Stomach (tissue), 4 donors: ENCODE measurements at regions not wholly inside any gene's neighbourhood (a gene's known extent, or its start where the extent isn't known, plus 50 kb on each side); places are given as distances from the start of the nearest gene placed in this dataset.

ENCODE experiments used
- EP300 ChIP-seq: sonication (generic); formaldehyde crosslinking; IDR thresholded peaks from one replicate; pipeline ENCODE4 v1.6.1; 2017; ENCODE audit warnings: antibody characterized with exemption
- POLR2A ChIP-seq, 4 donors: fragments of 450-650 bp; IDR thresholded peaks; one replicate each; pipeline ENCODE4 v1.6.1; 2016; ENCODE audit warnings: antibody characterized with exemption in 4 of 4, control low read depth in 2 of 4, mild to moderate bottlenecking in 1 of 4, moderate library complexity in 1 of 4
- POLR2AphosphoS5 ChIP-seq, 3 donors: sonication (generic); formaldehyde crosslinking; IDR thresholded peaks; one replicate each; pipeline ENCODE4 v1.6.1; 2016; ENCODE audit warnings: antibody characterized with exemption in 3 of 3
- TF ChIP-seq, protein P1 (sequence below), 7 experiments: fragments of 450-650 bp in 4 of 7; fragments of 200-600 bp in 3 of 7; sonication (generic) in 3 of 7; IDR thresholded peaks; one replicate each; pipeline ENCODE4 v1.5.1; 2016 to 2019; ENCODE audit warnings: antibody characterized with exemption in 7 of 7, control low read depth in 2 of 7, mild to moderate bottlenecking in 1 of 7

DNA sequence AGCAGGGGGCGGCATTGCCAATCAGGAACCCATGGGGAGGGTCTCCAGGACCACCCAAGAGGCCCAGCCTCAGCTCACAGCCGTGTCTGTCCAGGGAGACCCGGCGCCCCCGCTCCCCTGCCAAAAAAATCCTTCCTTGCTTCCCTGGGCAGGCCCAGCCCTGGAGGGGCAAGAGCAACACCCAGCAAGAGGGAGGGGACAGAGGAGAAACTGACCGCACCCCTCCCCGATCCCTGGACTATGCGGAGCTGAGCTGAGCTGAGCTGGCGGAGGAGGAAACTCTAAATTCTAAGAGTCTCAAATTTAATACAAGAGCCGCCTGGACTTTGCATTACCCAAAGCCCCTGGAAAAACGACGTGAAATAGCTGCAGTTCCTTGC is 52.0 kb upstream of the SHISAL1 start:
- TF ChIP-seq, protein P1, sequence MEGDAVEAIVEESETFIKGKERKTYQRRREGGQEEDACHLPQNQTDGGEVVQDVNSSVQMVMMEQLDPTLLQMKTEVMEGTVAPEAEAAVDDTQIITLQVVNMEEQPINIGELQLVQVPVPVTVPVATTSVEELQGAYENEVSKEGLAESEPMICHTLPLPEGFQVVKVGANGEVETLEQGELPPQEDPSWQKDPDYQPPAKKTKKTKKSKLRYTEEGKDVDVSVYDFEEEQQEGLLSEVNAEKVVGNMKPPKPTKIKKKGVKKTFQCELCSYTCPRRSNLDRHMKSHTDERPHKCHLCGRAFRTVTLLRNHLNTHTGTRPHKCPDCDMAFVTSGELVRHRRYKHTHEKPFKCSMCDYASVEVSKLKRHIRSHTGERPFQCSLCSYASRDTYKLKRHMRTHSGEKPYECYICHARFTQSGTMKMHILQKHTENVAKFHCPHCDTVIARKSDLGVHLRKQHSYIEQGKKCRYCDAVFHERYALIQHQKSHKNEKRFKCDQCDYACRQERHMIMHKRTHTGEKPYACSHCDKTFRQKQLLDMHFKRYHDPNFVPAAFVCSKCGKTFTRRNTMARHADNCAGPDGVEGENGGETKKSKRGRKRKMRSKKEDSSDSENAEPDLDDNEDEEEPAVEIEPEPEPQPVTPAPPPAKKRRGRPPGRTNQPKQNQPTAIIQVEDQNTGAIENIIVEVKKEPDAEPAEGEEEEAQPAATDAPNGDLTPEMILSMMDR (IDR thresholded peaks at IDR 0.05) = no peak
- TF ChIP-seq POLR2A (IDR thresholded peaks at IDR 0.05) = no peak
- no peak for TF ChIP-seq EP300
- no peak for TF ChIP-seq POLR2AphosphoS5 (IDR thresholded peaks at IDR 0.05)
